ENCODE measurements at regions not wholly inside any gene's neighbourhood (a gene's known extent, or its start where the extent isn't known, plus 50 kb on each side); places are given as distances from the start of the nearest gene placed in this dataset.

DNA sequence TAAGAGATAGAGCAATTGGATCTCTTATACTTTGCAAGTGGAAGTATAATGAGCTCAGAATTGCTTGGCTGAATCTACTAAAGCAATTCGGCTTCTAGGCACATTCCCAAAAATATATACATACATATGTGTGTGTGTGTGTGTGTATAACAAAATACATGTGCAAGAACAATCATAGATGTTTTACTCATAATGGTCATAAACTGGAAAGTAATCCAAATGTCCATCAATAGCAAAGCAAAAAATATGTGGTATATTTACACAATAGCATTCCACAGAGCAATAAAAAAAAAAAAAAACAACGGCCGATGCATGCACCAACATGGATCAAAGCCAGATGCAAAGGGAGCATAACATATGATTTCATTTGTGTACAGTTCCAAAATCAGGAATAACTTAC lies 707.9 kb downstream of the RFPL4B start:
- Histone ChIP-seq H3K4me2 (ENCODE audit: insufficient read depth, low read length) (no peak overlapping the region), H3K79me2 (ENCODE audit: control insufficient read depth, insufficient read depth, low read length) (no peaks in the 10 kb centered on the region), H3K27me3 (ENCODE audit: control insufficient read depth in 2 of 2, insufficient read depth in 2 of 2, low read length in 2 of 2) (no peaks in the 10 kb centered on the region), H3K9me1 (replicated peaks; ENCODE audit: control insufficient read depth, extremely low read depth, insufficient read depth, low read length) (no peaks in the 10 kb centered on the region), H3K9me3 (replicated peaks; ENCODE audit: control insufficient read depth, insufficient read depth, low read length) (no peaks in the 10 kb centered on the region), H3K9ac (replicated peaks; ENCODE audit: extremely low read depth, insufficient read depth, low read length) (no peak overlapping the region), H3K4me1 (ENCODE audit: control insufficient read depth, extremely low read depth, insufficient read depth, low read length) (peaks cover 10% of the 10 kb centered on the region), H3K36me3 (ENCODE audit: control insufficient read depth in 2 of 2, extremely low read depth in 1 of 2, insufficient read depth in 2 of 2, low read length in 2 of 2) (no peaks in the 10 kb centered on the region), H3K27ac (ENCODE audit: insufficient read depth, low read depth, low read length) (no peak overlapping the region), H2AFZ (ENCODE audit: low read depth, low read length) (no peak overlapping the region), H3K4me3 (replicated peaks in 1 of 3; ENCODE audit: insufficient read depth in 1 of 3, low read depth in 1 of 3, low read length in 3 of 3) (no peak overlapping the region), H4K20me1 (replicated peaks; ENCODE audit: control insufficient read depth, extremely low read depth, insufficient read depth, low read length) (no peaks in the 10 kb centered on the region)
- ChIA-PET POLR2A (no interaction called here), CTCF (no interaction called here)
- DNase-seq (ENCODE audit: low read depth, low spot score) = no peak
- FAIRE-seq = no peak
- no peak for TF ChIP-seq MYC (IDR thresholded peaks at IDR 0.05; ENCODE audit: low read depth, low read length)
- no peak for TF ChIP-seq JUN (IDR thresholded peaks at IDR 0.05; ENCODE audit: borderline replicate concordance, insufficient read depth, insufficient read length, low read depth)
- TF ChIP-seq FOS (IDR thresholded peaks at IDR 0.05; ENCODE audit: borderline replicate concordance, insufficient read depth, low read length) = no peak
- no peak for TF ChIP-seq POLR2A (IDR thresholded peaks at IDR 0.05; ENCODE audit: low read depth, low read length)
- TF ChIP-seq, protein P1, sequence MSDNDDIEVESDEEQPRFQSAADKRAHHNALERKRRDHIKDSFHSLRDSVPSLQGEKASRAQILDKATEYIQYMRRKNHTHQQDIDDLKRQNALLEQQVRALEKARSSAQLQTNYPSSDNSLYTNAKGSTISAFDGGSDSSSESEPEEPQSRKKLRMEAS (IDR thresholded peaks at IDR 0.05; ENCODE audit: insufficient read depth, insufficient read length) = no peak
- no peak for TF ChIP-seq GATA2 (IDR thresholded peaks at IDR 0.05; ENCODE audit: insufficient read depth, insufficient read length, low read depth, low read length)
- TF ChIP-seq, protein P2, sequence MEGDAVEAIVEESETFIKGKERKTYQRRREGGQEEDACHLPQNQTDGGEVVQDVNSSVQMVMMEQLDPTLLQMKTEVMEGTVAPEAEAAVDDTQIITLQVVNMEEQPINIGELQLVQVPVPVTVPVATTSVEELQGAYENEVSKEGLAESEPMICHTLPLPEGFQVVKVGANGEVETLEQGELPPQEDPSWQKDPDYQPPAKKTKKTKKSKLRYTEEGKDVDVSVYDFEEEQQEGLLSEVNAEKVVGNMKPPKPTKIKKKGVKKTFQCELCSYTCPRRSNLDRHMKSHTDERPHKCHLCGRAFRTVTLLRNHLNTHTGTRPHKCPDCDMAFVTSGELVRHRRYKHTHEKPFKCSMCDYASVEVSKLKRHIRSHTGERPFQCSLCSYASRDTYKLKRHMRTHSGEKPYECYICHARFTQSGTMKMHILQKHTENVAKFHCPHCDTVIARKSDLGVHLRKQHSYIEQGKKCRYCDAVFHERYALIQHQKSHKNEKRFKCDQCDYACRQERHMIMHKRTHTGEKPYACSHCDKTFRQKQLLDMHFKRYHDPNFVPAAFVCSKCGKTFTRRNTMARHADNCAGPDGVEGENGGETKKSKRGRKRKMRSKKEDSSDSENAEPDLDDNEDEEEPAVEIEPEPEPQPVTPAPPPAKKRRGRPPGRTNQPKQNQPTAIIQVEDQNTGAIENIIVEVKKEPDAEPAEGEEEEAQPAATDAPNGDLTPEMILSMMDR (IDR thresholded peaks at IDR 0.05; ENCODE audit: extremely low read depth in 1 of 2, insufficient read depth in 1 of 2, low read depth in 1 of 2, low read length in 2 of 2) = no peak
- TF ChIP-seq EZH2 (IDR thresholded peaks at IDR 0.05; ENCODE audit: borderline replicate concordance, low read depth, low read length, severe bottlenecking) = no peak
- no peak for TF ChIP-seq POLR2AphosphoS5 (IDR thresholded peaks at IDR 0.05; ENCODE audit: insufficient read depth, low read depth, low read length)
- no TSS peak for BruUV-seq (replicated peaks)
- intact Hi-C loops (cut with micrococcal nuclease) = no loop called here
- dilution Hi-C loops (cut with MboI; ENCODE audit: extremely low pct_ligation_motif_present, low sequenced_read_pairs) = no loop called here

Measured in endothelial cell of umbilical vein (primary cell).